Uterus (tissue), 3 donors: ENCODE measurements at regions not wholly inside any gene's neighbourhood (a gene's known extent, or its start where the extent isn't known, plus 50 kb on each side); places are given as distances from the start of the nearest gene placed in this dataset.

Experiments
- DNase-seq, 2 donors: peaks; one replicate each; pipeline ENCODE4 v3.0.0-alpha.2; 2019 to 2020
- H3K27ac ChIP-seq, 2 donors: fragments of 200-600 bp; sonication (generic); 1 replicate in 1 of 2; 2 replicates in 1 of 2; pipeline ENCODE4 v1.5.1; 2016 to 2018
- H3K27me3 ChIP-seq, 2 donors: fragments of 200-600 bp; sonication (generic); one replicate each; pipeline ENCODE4 v1.5.1; 2018 to 2019; ENCODE audit warnings: control low read depth in 1 of 2
- H3K36me3 ChIP-seq, 2 donors: fragments of 200-600 bp; sonication (generic); one replicate each; pipeline ENCODE4 v1.5.1; 2019; ENCODE audit warnings: control low read depth in 1 of 2
- H3K4me1 ChIP-seq, 2 donors: fragments of 200-600 bp; sonication (generic); one replicate each; pipeline ENCODE4 v1.5.1; 2018 to 2019; ENCODE audit warnings: control low read depth in 1 of 2
- H3K4me3 ChIP-seq, 2 donors: fragments of 200-600 bp; sonication (generic); 1 replicate in 1 of 2; 2 replicates in 1 of 2; pipeline ENCODE4 v1.5.1; 2018 to 2019; ENCODE audit warnings: mild to moderate bottlenecking in 1 of 2
- H3K9me3 ChIP-seq, 2 donors: fragments of 200-600 bp; sonication (generic); one replicate each; pipeline ENCODE4 v1.5.1; 2019; ENCODE audit warnings: control low read depth in 1 of 2
- CTCF ChIP-seq, 4 experiments: fragments of 200-600 bp in 2 of 4; fragments of 450-650 bp in 2 of 4; sonication (generic) in 2 of 4; IDR thresholded peaks; one replicate each; pipeline ENCODE4 v1.5.1; 2016 to 2019; ENCODE audit warnings: antibody characterized with exemption in 4 of 4, mild to moderate bottlenecking in 2 of 4, moderate library complexity in 1 of 4
- POLR2A ChIP-seq, 2 donors: fragments of 450-650 bp; IDR thresholded peaks; one replicate each; pipeline ENCODE4 v1.6.1; 2016; ENCODE audit warnings: antibody characterized with exemption in 2 of 2, mild to moderate bottlenecking in 1 of 2, moderate library complexity in 1 of 2
- intact Hi-C: fragments of 100-400 bp; cut with DNase I; formaldehyde crosslinking; loops from one replicate; pipeline ENCODE4 v1.15.1; 2023; ENCODE audit warnings: low total_unique reads
- donor health status: DM: yes; HTN: yes; CAD: no.

GRCh38 chr11:29842061-29842460 is 174.8 kb downstream of the KCNA4 start:
- no peak for DNase-seq
- no peak overlapping the region for H3K27ac ChIP-seq
- no peaks in the 10 kb centered on the region for H3K4me1 ChIP-seq
- no peaks in the 10 kb centered on the region for H3K9me3 ChIP-seq
- H3K27me3 ChIP-seq = no peaks in the 10 kb centered on the region
- H3K36me3 ChIP-seq = no peaks in the 10 kb centered on the region
- intact Hi-C loops = no loop called here
- TF ChIP-seq POLR2A (IDR thresholded peaks at IDR 0.05) (no peak), CTCF (IDR thresholded peaks at IDR 0.05) (no peak)
- no peak overlapping the region for H3K4me3 ChIP-seq

GRCh38 chr11:29826878-29827277 is 190.0 kb downstream of the KCNA4 start:
- Histone ChIP-seq H3K27ac (no peak overlapping the region), H3K36me3 (no peaks in the 10 kb centered on the region), H3K27me3 (no peaks in the 10 kb centered on the region), H3K4me1 (no peaks in the 10 kb centered on the region), H3K9me3 (no peaks in the 10 kb centered on the region), H3K4me3 (no peak overlapping the region)
- intact Hi-C loops = no loop called here
- TF ChIP-seq CTCF (IDR thresholded peaks at IDR 0.05) (no peak), POLR2A (IDR thresholded peaks at IDR 0.05) (no peak)
- DNase-seq = no peak

GRCh38 chr11:29816359-29816758 is 200.5 kb downstream of the KCNA4 start:
- H3K9me3 ChIP-seq = no peaks in the 10 kb centered on the region
- no peak for DNase-seq
- H3K27me3 ChIP-seq = no peaks in the 10 kb centered on the region
- TF ChIP-seq CTCF (IDR thresholded peaks at IDR 0.05) (no peak), POLR2A (IDR thresholded peaks at IDR 0.05) (no peak)
- H3K4me3 ChIP-seq = no peak overlapping the region
- no peaks in the 10 kb centered on the region for H3K36me3 ChIP-seq
- no peaks in the 10 kb centered on the region for H3K4me1 ChIP-seq
- intact Hi-C loops = no loop called here
- no peak overlapping the region for H3K27ac ChIP-seq

GRCh38 chr11:29809121-29809520 is 207.7 kb downstream of the KCNA4 start:
- H3K27ac ChIP-seq = no peak overlapping the region
- H3K27me3 ChIP-seq = no peaks in the 10 kb centered on the region
- H3K9me3 ChIP-seq = no peaks in the 10 kb centered on the region
- H3K36me3 ChIP-seq = no peaks in the 10 kb centered on the region
- TF ChIP-seq POLR2A (IDR thresholded peaks at IDR 0.05) (no peak), CTCF (IDR thresholded peaks at IDR 0.05) (no peak)
- intact Hi-C loops = no loop called here
- no peaks in the 10 kb centered on the region for H3K4me1 ChIP-seq
- no peak overlapping the region for H3K4me3 ChIP-seq
- DNase-seq = no peak

GRCh38 chr11:29802522-29802921 is 214.3 kb downstream of the KCNA4 start:
- Histone ChIP-seq H3K36me3 (no peaks in the 10 kb centered on the region), H3K9me3 (no peaks in the 10 kb centered on the region), H3K4me1 (no peaks in the 10 kb centered on the region), H3K4me3 (no peak overlapping the region), H3K27ac (no peak overlapping the region), H3K27me3 (no peaks in the 10 kb centered on the region)
- TF ChIP-seq CTCF (IDR thresholded peaks at IDR 0.05) (no peak), POLR2A (IDR thresholded peaks at IDR 0.05) (no peak)
- no peak for DNase-seq
- intact Hi-C loops = no loop called here
